Heart left ventricle (tissue), 16 donors: ENCODE measurements at regions not wholly inside any gene's neighbourhood (a gene's known extent, or its start where the extent isn't known, plus 50 kb on each side); places are given as distances from the start of the nearest gene placed in this dataset.

Source experiments
- ATAC-seq, 4 donors: fragments of 200-7000 bp; cut with Tn5 transposase; one replicate each; pipeline ENCODE4 v1.9.1; 2020 to 2022; ENCODE audit warnings: moderate library complexity in 4 of 4, mild to moderate bottlenecking in 3 of 4, moderate number of reproducible peaks in 1 of 4
- DNase-seq, 5 donors: peaks; one replicate each; pipeline ENCODE4 v3.0.0-alpha.2; 2020
- H3K27ac ChIP-seq, 12 donors: fragments of 200-600 bp; sonication (generic) in 4 of 12; one replicate each; pipeline versions ENCODE4 v1.5.0 to v1.8.0; 2016 to 2022; ENCODE audit warnings: mild to moderate bottlenecking in 2 of 12
- H3K27me3 ChIP-seq, 9 donors: fragments of 200-600 bp; sonication (generic) in 2 of 9; one replicate each; pipeline versions ENCODE4 v1.5.1 to v1.8.0; 2016 to 2022; ENCODE audit warnings: mild to moderate bottlenecking in 3 of 9
- H3K36me3 ChIP-seq, 9 donors: fragments of 200-600 bp; sonication (generic) in 2 of 9; one replicate each; pipeline versions ENCODE4 v1.5.0 to v1.8.0; 2018 to 2022; ENCODE audit warnings: mild to moderate bottlenecking in 2 of 9
- H3K4me1 ChIP-seq, 12 donors: fragments of 200-600 bp; sonication (generic) in 4 of 12; one replicate each; pipeline versions ENCODE4 v1.5.0 to v1.8.0; 2016 to 2022; ENCODE audit warnings: mild to moderate bottlenecking in 3 of 12
- H3K4me3 ChIP-seq, 12 donors: fragments of 200-600 bp; sonication (generic) in 4 of 12; one replicate each; pipeline versions ENCODE4 v1.5.0 to v1.8.0; 2017 to 2022; ENCODE audit warnings: mild to moderate bottlenecking in 9 of 12, moderate library complexity in 4 of 12
- H3K9me3 ChIP-seq, 12 donors: fragments of 200-600 bp; sonication (generic) in 4 of 12; one replicate each; pipeline versions ENCODE4 v1.5.0 to v1.8.0; 2016 to 2022; ENCODE audit warnings: mild to moderate bottlenecking in 1 of 12
- POLR2A ChIP-seq, 2 donors: fragments of 450-650 bp; IDR thresholded peaks; one replicate each; pipeline ENCODE4 v1.6.1; 2017; ENCODE audit warnings: antibody characterized with exemption in 2 of 2, mild to moderate bottlenecking in 2 of 2, moderate library complexity in 2 of 2
- WGBS, 4 donors: extraction: QIAGEN DNeasy Blood & Tissue Kit in 2 of 4; methylation state at CpG; one replicate each; pipeline versions ENCODE4 v1.1.5 to v1.1.7; 2013 to 2018; 5-methylcytosine and 5-hydroxymethylcytosine counted together
- intact Hi-C, 10 donors: fragments of 100-400 bp; cut with DNase I; formaldehyde crosslinking; loops; one replicate each; pipeline versions ENCODE4 v1.11.1 to v1.14.2; 2022
- TF ChIP-seq, protein P1 (sequence below), 12 donors: fragments of 200-600 bp; sonication (generic) in 4 of 12; IDR thresholded peaks; one replicate each; pipeline versions ENCODE4 v1.5.0 to v1.8.0; 2018 to 2022; ENCODE audit warnings: antibody characterized with exemption in 12 of 12, mild to moderate bottlenecking in 5 of 12
- donor health status: ischemic (EF 13 %, LVEDD 7.1; RV severe dilation, severe dysfunction).
- donor health status: healthy with polysubstance abuse.
- donor health status: DM: no; HTN: yes; CAD: no.
- donor health status: DM: no; HTN: no; CAD: no.
- donor health status: ischemic (EF 25% LVEDD 6.9; RV normal size, moderate dysfunction).
- donor health status: ischemic (EF 25% LVEDD 5.7; RV mildly dilated, moderate dysfunction).
- donor health status: healthy.
- donor health status: DM: yes; HTN: yes; CAD: no.
- donor health status: ischemic (EF 35%, LVEDD 5.7; RV mildly dilated, moderate dysfunction).
- donor health status: nonischemic (EF 11% LVEDD 7.7; RV severe dilation, severe dysfunction).
- donor health status: DM: yes; HTN: yes; CAD: no.
- donor health status: PGD.
- donor health status: ischemic (EF 29% LVEDD 5.4; RV normal size, mild dysfunction).
- donor health status: nonischemic (EF 23%, LVEDD 6.1; RV moderate dilation, normal function).

DNA sequence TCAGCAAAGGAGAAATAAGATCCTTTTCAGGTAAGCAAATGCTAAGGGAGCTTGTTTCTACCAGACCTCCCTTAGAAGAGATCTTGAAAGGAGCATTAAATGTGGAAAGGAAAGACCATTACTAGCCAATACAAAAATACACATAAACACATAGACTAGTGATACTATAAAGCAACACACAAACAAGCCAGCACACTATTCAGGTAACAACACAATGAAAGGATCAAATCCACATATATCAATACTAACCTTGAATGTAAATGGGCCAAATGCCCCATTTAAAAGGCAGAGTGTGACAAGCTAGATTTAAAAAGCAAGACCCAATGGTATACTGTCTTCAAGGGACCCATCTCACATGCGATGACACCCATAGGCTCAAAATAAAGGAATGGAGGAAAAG, 317.6 kb downstream of the TBL1XR1 start:
- no peak for TF ChIP-seq POLR2A (IDR thresholded peaks at IDR 0.05)
- TF ChIP-seq, protein P1, sequence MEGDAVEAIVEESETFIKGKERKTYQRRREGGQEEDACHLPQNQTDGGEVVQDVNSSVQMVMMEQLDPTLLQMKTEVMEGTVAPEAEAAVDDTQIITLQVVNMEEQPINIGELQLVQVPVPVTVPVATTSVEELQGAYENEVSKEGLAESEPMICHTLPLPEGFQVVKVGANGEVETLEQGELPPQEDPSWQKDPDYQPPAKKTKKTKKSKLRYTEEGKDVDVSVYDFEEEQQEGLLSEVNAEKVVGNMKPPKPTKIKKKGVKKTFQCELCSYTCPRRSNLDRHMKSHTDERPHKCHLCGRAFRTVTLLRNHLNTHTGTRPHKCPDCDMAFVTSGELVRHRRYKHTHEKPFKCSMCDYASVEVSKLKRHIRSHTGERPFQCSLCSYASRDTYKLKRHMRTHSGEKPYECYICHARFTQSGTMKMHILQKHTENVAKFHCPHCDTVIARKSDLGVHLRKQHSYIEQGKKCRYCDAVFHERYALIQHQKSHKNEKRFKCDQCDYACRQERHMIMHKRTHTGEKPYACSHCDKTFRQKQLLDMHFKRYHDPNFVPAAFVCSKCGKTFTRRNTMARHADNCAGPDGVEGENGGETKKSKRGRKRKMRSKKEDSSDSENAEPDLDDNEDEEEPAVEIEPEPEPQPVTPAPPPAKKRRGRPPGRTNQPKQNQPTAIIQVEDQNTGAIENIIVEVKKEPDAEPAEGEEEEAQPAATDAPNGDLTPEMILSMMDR (IDR thresholded peaks at IDR 0.05) = no peak
- no peak for ATAC-seq
- 95 to 100% (median 97%) methylated on average over 1 of the region's 1 CpG for WGBS, 4 donors
- Histone ChIP-seq H3K36me3 (no peaks in the 10 kb centered on the region), H3K27me3 (no peaks in the 10 kb centered on the region), H3K4me3 (no peak overlapping the region), H3K4me1 (no peaks in the 10 kb centered on the region), H3K27ac (no peak overlapping the region), H3K9me3 (peaks cover 0 to 28% (median 6%) of the 10 kb centered on the region in 12 donors)
- intact Hi-C loops = loop anchor here in 2 of 10 donors (10.0 kb wide), 1 partner anchor 1505 kb away; no protein-coding TSS in a partner anchor
- no peak for DNase-seq

DNA sequence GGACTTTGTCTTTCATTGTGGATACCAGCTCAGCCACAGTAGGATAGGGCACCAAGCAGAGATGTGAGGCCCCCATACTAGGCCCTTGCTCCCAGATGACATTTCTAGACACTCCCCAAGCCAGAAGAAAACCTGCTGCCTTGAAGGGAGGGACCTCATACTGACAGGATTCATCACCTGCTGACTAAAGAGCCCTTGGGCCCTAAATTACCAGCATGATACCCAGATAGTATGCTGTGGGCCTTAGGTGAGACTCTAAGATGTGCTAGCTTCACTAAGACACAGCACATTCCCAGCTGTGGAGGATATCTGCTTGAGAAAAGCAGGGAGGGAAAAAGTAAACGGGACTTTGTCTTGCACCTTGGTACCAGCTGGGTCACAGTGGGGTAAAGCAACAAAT, 324.0 kb downstream of the TBL1XR1 start:
- Histone ChIP-seq H3K4me1 (peaks cover 0 to 5% (median 0%) of the 10 kb centered on the region in 12 donors), H3K4me3 (no peak overlapping the region), H3K27me3 (no peaks in the 10 kb centered on the region), H3K36me3 (no peaks in the 10 kb centered on the region), H3K9me3 (peaks cover 0 to 27% (median 3%) of the 10 kb centered on the region in 12 donors), H3K27ac (no peak overlapping the region)
- TF ChIP-seq, protein P1 (IDR thresholded peaks at IDR 0.05) = no peak
- TF ChIP-seq POLR2A (IDR thresholded peaks at IDR 0.05) = no peak
- WGBS, 4 donors = 67 to 80% (median 72%) methylated on average over 1 of the region's 1 CpG
- ATAC-seq = no peak
- intact Hi-C loops = loop anchor here in 9 of 10 donors (2.0 to 10.0 kb wide), 6 partner anchors 64 to 1514 kb away; no protein-coding TSS in a partner anchor
- DNase-seq = no peak

GRCh38 chr3:176872771-176873209, 324.5 kb downstream of the TBL1XR1 start:
- 9 to 24% (median 12%) methylated on average over 4 of the region's 4 CpGs for WGBS, 4 donors
- no peaks in the 10 kb centered on the region for H3K27me3 ChIP-seq
- no peak overlapping the region for H3K4me3 ChIP-seq
- ATAC-seq (peak; percentile 36 to 69 (median 64)), DNase-seq (no peak)
- no peak for TF ChIP-seq POLR2A (IDR thresholded peaks at IDR 0.05)
- TF ChIP-seq, protein P1 (IDR thresholded peaks at IDR 0.05) = peak; percentile 59 to 77 (median 68)
- H3K27ac ChIP-seq = no peak overlapping the region
- H3K9me3 ChIP-seq = peaks cover 0 to 27% (median 3%) of the 10 kb centered on the region in 12 donors
- intact Hi-C loops = loop anchor here (1.0 to 10.0 kb wide), 7 partner anchors 65 to 1515 kb away; no protein-coding TSS in a partner anchor
- H3K4me1 ChIP-seq = peaks cover 0 to 5% (median 0%) of the 10 kb centered on the region in 12 donors
- no peaks in the 10 kb centered on the region for H3K36me3 ChIP-seq

- ATAC-seq = no peak
- WGBS, 4 donors = 50 to 100% (median 97%) methylated on average over 1 of the region's 1 CpG
- H3K9me3 ChIP-seq = peaks cover 0 to 20% (median 0%) of the 10 kb centered on the region in 12 donors
- no peak overlapping the region for H3K27ac ChIP-seq
- no peaks in the 10 kb centered on the region for H3K27me3 ChIP-seq
- peaks cover 0 to 6% (median 0%) of the 10 kb centered on the region in 12 donors for H3K4me1 ChIP-seq
- intact Hi-C loops = loop anchor here in 8 of 10 donors (5.0 to 10.0 kb wide), 4 partner anchors 67 to 1517 kb away; no protein-coding TSS in a partner anchor
- H3K4me3 ChIP-seq = no peak overlapping the region
- no peaks in the 10 kb centered on the region for H3K36me3 ChIP-seq
- no peak for TF ChIP-seq POLR2A (IDR thresholded peaks at IDR 0.05)
- TF ChIP-seq, protein P1 (IDR thresholded peaks at IDR 0.05) = no peak
- no peak for DNase-seq
Observed at GRCh38 chr3:176870451-176870850, 326.8 kb downstream of the TBL1XR1 start.
